A673 (cell line): ENCODE measurements at regions not wholly inside any gene's neighbourhood (a gene's known extent, or its start where the extent isn't known, plus 50 kb on each side); places are given as distances from the start of the nearest gene placed in this dataset.

Experiments used
- EZH2 ChIP-seq: fragments of 200-600 bp; sonication (generic); IDR thresholded peaks from 2 replicates; pipeline ENCODE4 v1.6.1; 2017; ENCODE audit warnings: borderline replicate concordance, low read depth, mild to moderate bottlenecking, mixed read lengths, antibody characterized with exemption, low read length; ENCODE audit not compliant: poor library complexity, severe bottlenecking
- TF ChIP-seq, protein P1 (sequence below): fragments of 300-800, 200-600 bp; sonication (generic); conservative IDR thresholded peaks from 2 replicates; pipeline ENCODE4 v1.5.1; 2017; ENCODE audit warnings: low read depth, mild to moderate bottlenecking, antibody characterized with exemption, low read length, moderate library complexity, mixed read lengths

GRCh38 chr17:34442387-34443111 lies 79.5 kb upstream of the CCL1 start:
- TF ChIP-seq, protein P1, sequence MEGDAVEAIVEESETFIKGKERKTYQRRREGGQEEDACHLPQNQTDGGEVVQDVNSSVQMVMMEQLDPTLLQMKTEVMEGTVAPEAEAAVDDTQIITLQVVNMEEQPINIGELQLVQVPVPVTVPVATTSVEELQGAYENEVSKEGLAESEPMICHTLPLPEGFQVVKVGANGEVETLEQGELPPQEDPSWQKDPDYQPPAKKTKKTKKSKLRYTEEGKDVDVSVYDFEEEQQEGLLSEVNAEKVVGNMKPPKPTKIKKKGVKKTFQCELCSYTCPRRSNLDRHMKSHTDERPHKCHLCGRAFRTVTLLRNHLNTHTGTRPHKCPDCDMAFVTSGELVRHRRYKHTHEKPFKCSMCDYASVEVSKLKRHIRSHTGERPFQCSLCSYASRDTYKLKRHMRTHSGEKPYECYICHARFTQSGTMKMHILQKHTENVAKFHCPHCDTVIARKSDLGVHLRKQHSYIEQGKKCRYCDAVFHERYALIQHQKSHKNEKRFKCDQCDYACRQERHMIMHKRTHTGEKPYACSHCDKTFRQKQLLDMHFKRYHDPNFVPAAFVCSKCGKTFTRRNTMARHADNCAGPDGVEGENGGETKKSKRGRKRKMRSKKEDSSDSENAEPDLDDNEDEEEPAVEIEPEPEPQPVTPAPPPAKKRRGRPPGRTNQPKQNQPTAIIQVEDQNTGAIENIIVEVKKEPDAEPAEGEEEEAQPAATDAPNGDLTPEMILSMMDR, result no peak
- no peak for TF ChIP-seq EZH2
